ENCODE measurements at regions not wholly inside any gene's neighbourhood (a gene's known extent, or its start where the extent isn't known, plus 50 kb on each side); places are given as distances from the start of the nearest gene placed in this dataset.

DNA sequence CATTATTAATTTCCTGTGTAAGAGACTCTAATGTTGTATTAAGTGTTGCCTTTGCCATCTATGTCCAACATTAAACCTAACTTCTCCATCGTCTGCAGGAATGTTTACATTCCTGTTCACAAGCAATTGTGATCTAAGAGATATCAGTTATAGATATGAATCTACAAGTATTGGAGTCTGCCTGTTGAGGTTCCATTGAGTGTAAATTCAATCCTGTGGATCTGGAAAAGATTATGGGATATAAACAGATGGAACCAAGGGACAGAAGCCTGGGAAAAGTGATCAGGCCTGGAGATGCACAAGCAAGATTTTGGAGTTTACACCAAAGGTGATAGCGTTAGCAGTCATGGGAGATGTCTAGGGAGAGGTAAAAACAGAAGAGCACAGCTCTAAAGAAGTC is 135.5 kb downstream of the LSMEM1 start:
- TF ChIP-seq, protein P1, sequence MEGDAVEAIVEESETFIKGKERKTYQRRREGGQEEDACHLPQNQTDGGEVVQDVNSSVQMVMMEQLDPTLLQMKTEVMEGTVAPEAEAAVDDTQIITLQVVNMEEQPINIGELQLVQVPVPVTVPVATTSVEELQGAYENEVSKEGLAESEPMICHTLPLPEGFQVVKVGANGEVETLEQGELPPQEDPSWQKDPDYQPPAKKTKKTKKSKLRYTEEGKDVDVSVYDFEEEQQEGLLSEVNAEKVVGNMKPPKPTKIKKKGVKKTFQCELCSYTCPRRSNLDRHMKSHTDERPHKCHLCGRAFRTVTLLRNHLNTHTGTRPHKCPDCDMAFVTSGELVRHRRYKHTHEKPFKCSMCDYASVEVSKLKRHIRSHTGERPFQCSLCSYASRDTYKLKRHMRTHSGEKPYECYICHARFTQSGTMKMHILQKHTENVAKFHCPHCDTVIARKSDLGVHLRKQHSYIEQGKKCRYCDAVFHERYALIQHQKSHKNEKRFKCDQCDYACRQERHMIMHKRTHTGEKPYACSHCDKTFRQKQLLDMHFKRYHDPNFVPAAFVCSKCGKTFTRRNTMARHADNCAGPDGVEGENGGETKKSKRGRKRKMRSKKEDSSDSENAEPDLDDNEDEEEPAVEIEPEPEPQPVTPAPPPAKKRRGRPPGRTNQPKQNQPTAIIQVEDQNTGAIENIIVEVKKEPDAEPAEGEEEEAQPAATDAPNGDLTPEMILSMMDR (IDR thresholded peaks at IDR 0.05) = no peak
- TF ChIP-seq POLR2A (IDR thresholded peaks at IDR 0.05) = no peak

All from testis (tissue), 2 donors.